Caco-2 (cell line): ENCODE measurements at regions not wholly inside any gene's neighbourhood (a gene's known extent, or its start where the extent isn't known, plus 50 kb on each side); places are given as distances from the start of the nearest gene placed in this dataset.

Source experiments
- BruUV-seq: library from RNA; stranded (reverse); fragments of 400-500 nt; replicated peaks from 2 replicates; lab custom pipeline; 2021; lab: Mats Ljungman, UMichigan
- CTCF ChIA-PET: fragments of 300-600 bp; sonication (Branson Sonifier 250); formaldehyde crosslinking; loops from one replicate; lab custom pipeline; 2022; ENCODE audit warnings: antibody characterized with exemption; lab: Charles Lee
- POLR2A ChIA-PET: fragments of 300-600 bp; sonication (Branson Sonifier 250); formaldehyde crosslinking; loops from one replicate; lab custom pipeline; 2022; ENCODE audit warnings: antibody characterized with exemption; lab: Charles Lee
- DNase-seq, 2 experiments: peaks; one replicate each; pipeline versions ENCODE4 v3.0.0 to v3.0.0-alpha.2; 2020 to 2022
- H3K27me3 ChIP-seq: replicated peaks from 2 replicates; pipeline ENCODE4 v1.6.0; 2011; ENCODE audit warnings: low read length; ENCODE audit not compliant: control insufficient read depth, insufficient read depth
- H3K36me3 ChIP-seq: 2 replicates; pipeline ENCODE4 v1.5.1; 2011; ENCODE audit warnings: low read length; ENCODE audit not compliant: control insufficient read depth, insufficient read depth
- H3K4me1 ChIP-seq: fragments of 250-450 bp; sonication (Bioruptor Pico); 2 replicates; pipeline ENCODE4 v1.5.1; 2020; ENCODE audit warnings: mild to moderate bottlenecking
- H3K4me3 ChIP-seq: 2 replicates; pipeline ENCODE4 v1.5.1; 2011; ENCODE audit warnings: low read depth, mild to moderate bottlenecking, control low read depth, low read length
- H3K9me3 ChIP-seq: fragments of 250-450 bp; sonication (Bioruptor Pico); 2 replicates; pipeline ENCODE4 v1.5.1; 2020; ENCODE audit warnings: mild to moderate bottlenecking, moderate library complexity
- H3K27ac Mint-ChIP-seq: one replicate; pipeline ENCODE4 v1.8.0; 2022; ENCODE audit warnings: mixed read lengths; ENCODE audit not compliant: unreplicated experiment
- H3K27me3 Mint-ChIP-seq: one replicate; pipeline ENCODE4 v1.8.0; 2022; ENCODE audit warnings: mixed read lengths; ENCODE audit not compliant: insufficient read depth, unreplicated experiment
- H3K36me3 Mint-ChIP-seq: one replicate; pipeline ENCODE4 v1.8.0; 2022; ENCODE audit warnings: mild to moderate bottlenecking, mixed read lengths; ENCODE audit not compliant: insufficient read depth, unreplicated experiment
- H3K4me1 Mint-ChIP-seq: one replicate; pipeline ENCODE4 v1.8.0; 2022; ENCODE audit warnings: low read depth, mixed read lengths; ENCODE audit not compliant: unreplicated experiment
- H3K4me3 Mint-ChIP-seq: one replicate; pipeline ENCODE4 v1.8.0; 2022; ENCODE audit warnings: mild to moderate bottlenecking, moderate library complexity, mixed read lengths; ENCODE audit not compliant: unreplicated experiment
- H3K9me3 Mint-ChIP-seq: one replicate; pipeline ENCODE4 v1.8.0; 2022; ENCODE audit warnings: mixed read lengths; ENCODE audit not compliant: unreplicated experiment
- CTCF ChIP-seq, 2 experiments: fragments of 200-600 bp in 1 of 2; IDR thresholded peaks; 1 replicate in 1 of 2; 2 replicates in 1 of 2; pipeline versions ENCODE4 v1.5.1 to v1.8.0; 2011 to 2022; ENCODE audit warnings: antibody characterized with exemption in 1 of 2, control low read depth in 1 of 2, inconsistent platforms in 1 of 2, low read depth in 1 of 2, low read length in 1 of 2, mild to moderate bottlenecking in 1 of 2, moderate library complexity in 1 of 2; ENCODE audit not compliant: insufficient read depth in 1 of 2, severe bottlenecking in 1 of 2, unreplicated experiment in 1 of 2
- intact Hi-C: fragments of 100-400 bp; cut with micrococcal nuclease; formaldehyde crosslinking; loops from one replicate; pipeline ENCODE4 v1.10.0; 2022; ENCODE audit not compliant: unreplicated experiment

DNA sequence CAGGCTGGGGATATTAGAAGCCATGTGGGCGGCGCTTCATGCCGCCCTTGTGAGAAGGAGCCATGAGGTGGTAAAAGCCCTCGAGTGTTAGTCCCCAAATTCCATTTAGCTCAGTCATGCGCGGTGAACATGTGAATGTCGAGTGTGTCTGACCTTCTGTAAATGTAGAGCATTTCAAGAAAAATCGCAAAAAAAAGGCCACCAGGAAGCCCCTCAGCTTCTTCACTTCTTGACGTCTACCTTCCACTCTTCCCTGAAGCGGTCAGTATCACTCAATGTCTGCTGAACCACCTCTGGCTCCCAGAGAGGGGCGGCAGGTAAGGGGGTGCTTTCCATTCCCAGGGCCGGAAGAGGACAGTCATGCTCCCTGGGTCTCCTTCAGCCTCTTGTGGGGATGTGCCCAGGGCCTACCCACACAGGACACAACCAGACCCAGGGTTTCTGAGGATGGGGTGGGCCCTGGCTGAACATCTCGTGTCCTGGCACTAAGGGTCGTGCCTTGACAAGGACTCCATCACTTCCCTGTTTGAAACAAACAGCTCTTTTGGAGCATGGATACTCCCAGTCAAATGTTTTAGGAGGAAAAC, 274.9 kb downstream of the FAM43A start:
- H3K4me3 Mint-ChIP-seq, result no peak overlapping the region
- H3K4me3 ChIP-seq, result no peak overlapping the region
- H3K4me1 Mint-ChIP-seq, result no peaks in the 10 kb centered on the region
- no peaks in the 10 kb centered on the region for H3K4me1 ChIP-seq
- no peaks in the 10 kb centered on the region for H3K27me3 Mint-ChIP-seq
- POLR2A ChIA-PET, result no interaction called here
- no peak overlapping the region for H3K27ac Mint-ChIP-seq
- H3K36me3 ChIP-seq, result no peaks in the 10 kb centered on the region
- H3K27me3 ChIP-seq, result no peaks in the 10 kb centered on the region
- H3K9me3 ChIP-seq, result no peaks in the 10 kb centered on the region
- intact Hi-C loops, result no loop called here
- DNase-seq, result no peak
- H3K9me3 Mint-ChIP-seq, result no peaks in the 10 kb centered on the region
- no TSS peak for BruUV-seq
- TF ChIP-seq CTCF (IDR thresholded peaks at IDR 0.05; ENCODE audit: insufficient read depth in 1 of 2, low read depth in 1 of 2, low read length in 1 of 2, severe bottlenecking in 1 of 2, unreplicated experiment in 1 of 2), result no peak
- CTCF ChIA-PET, result no interaction called here
- no peaks in the 10 kb centered on the region for H3K36me3 Mint-ChIP-seq

GRCh38 chr3:194961149-194961548, 275.5 kb downstream of the FAM43A start:
- H3K9me3 ChIP-seq, result no peaks in the 10 kb centered on the region
- no peaks in the 10 kb centered on the region for H3K27me3 ChIP-seq
- H3K27ac Mint-ChIP-seq, result no peak overlapping the region
- DNase-seq, result no peak
- no peak overlapping the region for H3K4me3 ChIP-seq
- H3K4me1 Mint-ChIP-seq, result no peaks in the 10 kb centered on the region
- no peak for TF ChIP-seq CTCF (IDR thresholded peaks at IDR 0.05; ENCODE audit: insufficient read depth in 1 of 2, low read depth in 1 of 2, low read length in 1 of 2, severe bottlenecking in 1 of 2, unreplicated experiment in 1 of 2)
- no peaks in the 10 kb centered on the region for H3K4me1 ChIP-seq
- H3K9me3 Mint-ChIP-seq, result no peaks in the 10 kb centered on the region
- no peaks in the 10 kb centered on the region for H3K36me3 ChIP-seq
- POLR2A ChIA-PET, result no interaction called here
- no peaks in the 10 kb centered on the region for H3K27me3 Mint-ChIP-seq
- CTCF ChIA-PET, result interaction anchor here (0.5 kb wide), 1 partner anchor 143 kb away, joined by 4 read pairs; no protein-coding TSS in a partner anchor
- intact Hi-C loops, result no loop called here
- H3K4me3 Mint-ChIP-seq, result no peak overlapping the region
- no TSS peak for BruUV-seq
- H3K36me3 Mint-ChIP-seq, result no peaks in the 10 kb centered on the region

DNA sequence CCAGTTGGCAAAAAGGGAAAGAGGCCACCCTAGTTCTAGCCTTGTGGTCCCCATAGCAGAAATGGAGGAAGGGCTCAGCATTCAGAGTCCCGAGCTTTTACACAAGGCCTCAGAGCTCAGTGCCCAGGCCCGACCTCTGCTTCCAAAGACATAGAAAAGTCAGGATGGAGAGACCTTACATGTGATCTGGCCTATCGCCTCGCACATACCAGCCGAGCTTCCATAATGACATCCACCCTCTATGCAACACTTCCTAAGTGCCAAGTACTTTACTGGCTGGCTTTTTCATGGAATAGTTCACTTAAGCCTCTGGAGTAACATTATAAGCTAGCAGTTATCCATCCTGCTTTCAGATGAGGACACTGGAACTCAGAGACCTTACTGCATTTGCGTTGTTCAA, 275.9 kb downstream of the FAM43A start:
- Mint-ChIP-seq H3K4me1 (no peaks in the 10 kb centered on the region), H3K36me3 (no peaks in the 10 kb centered on the region), H3K9me3 (no peaks in the 10 kb centered on the region), H3K27ac (no peak overlapping the region), H3K27me3 (no peaks in the 10 kb centered on the region), H3K4me3 (no peak overlapping the region)
- ChIA-PET POLR2A (no interaction called here), CTCF (interaction anchor here (0.5 kb wide), 1 partner anchor 143 kb away, joined by 4 read pairs; no protein-coding TSS in a partner anchor)
- intact Hi-C loops, result no loop called here
- Histone ChIP-seq H3K27me3 (no peaks in the 10 kb centered on the region), H3K36me3 (no peaks in the 10 kb centered on the region), H3K4me3 (no peak overlapping the region), H3K4me1 (no peaks in the 10 kb centered on the region), H3K9me3 (no peaks in the 10 kb centered on the region)
- no peak for DNase-seq
- BruUV-seq, result no TSS peak
- no peak for TF ChIP-seq CTCF (IDR thresholded peaks at IDR 0.05; ENCODE audit: insufficient read depth in 1 of 2, low read depth in 1 of 2, low read length in 1 of 2, severe bottlenecking in 1 of 2, unreplicated experiment in 1 of 2)
